HFF-Myc (cell line): ENCODE measurements at regions not wholly inside any gene's neighbourhood (a gene's known extent, or its start where the extent isn't known, plus 50 kb on each side); places are given as distances from the start of the nearest gene placed in this dataset.

ENCODE experiments used
- DNase-seq: peaks from one replicate; pipeline ENCODE4 v3.0.0-alpha.2; 2011; ENCODE audit warnings: low read depth; ENCODE audit errors: extremely low read depth
- H3K4me3 ChIP-seq: replicated peaks from 2 replicates; pipeline ENCODE4 v1.5.1; 2011; ENCODE audit warnings: low read depth, mild to moderate bottlenecking, control low read depth, low read length
- TF ChIP-seq, protein P1 (sequence below): IDR thresholded peaks from 2 replicates; pipeline ENCODE4 v1.5.1; 2012; ENCODE audit warnings: mild to moderate bottlenecking, low read depth, low read length, control low read depth; ENCODE audit errors: missing control alignments

DNA sequence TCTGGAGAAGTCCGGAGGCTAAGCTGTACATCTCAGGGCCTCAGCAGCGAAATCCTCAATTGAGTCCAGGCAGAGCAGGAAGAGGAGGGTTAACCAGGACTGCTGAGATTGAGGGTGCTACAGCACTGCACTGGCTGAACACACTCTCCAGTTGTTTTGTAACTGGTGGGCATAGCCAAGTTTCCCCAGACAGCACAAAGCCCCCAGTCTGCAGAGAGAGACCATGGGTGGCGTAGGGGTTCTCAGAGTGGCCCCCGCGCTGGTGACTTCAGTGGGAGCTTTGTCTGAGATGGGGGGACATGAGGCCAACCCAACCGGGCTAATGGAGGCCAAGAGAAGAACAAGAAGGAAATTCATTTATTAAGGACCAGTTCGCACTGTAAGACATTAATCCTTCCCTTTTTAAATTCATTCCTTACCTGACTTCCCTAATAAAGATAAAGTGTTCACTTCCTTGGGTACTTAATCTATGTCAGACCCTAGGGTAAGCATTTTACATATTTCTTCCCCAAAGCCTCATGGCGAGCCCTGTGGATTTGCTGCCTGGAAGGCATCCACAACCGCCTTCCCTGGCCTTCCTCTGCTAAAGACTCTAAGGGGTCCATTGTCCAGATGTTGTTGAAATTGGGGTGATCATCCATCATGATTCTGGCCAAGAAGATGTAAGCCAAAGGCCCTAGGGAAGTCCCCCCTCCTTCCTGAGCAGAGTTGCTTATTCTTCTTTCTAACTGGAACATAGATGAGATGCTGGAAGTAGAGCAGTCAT, 121.4 kb upstream of the CHST15 start:
- TF ChIP-seq, protein P1, sequence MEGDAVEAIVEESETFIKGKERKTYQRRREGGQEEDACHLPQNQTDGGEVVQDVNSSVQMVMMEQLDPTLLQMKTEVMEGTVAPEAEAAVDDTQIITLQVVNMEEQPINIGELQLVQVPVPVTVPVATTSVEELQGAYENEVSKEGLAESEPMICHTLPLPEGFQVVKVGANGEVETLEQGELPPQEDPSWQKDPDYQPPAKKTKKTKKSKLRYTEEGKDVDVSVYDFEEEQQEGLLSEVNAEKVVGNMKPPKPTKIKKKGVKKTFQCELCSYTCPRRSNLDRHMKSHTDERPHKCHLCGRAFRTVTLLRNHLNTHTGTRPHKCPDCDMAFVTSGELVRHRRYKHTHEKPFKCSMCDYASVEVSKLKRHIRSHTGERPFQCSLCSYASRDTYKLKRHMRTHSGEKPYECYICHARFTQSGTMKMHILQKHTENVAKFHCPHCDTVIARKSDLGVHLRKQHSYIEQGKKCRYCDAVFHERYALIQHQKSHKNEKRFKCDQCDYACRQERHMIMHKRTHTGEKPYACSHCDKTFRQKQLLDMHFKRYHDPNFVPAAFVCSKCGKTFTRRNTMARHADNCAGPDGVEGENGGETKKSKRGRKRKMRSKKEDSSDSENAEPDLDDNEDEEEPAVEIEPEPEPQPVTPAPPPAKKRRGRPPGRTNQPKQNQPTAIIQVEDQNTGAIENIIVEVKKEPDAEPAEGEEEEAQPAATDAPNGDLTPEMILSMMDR: no peak
- H3K4me3 ChIP-seq: no peak overlapping the region
- no peak for DNase-seq

DNA sequence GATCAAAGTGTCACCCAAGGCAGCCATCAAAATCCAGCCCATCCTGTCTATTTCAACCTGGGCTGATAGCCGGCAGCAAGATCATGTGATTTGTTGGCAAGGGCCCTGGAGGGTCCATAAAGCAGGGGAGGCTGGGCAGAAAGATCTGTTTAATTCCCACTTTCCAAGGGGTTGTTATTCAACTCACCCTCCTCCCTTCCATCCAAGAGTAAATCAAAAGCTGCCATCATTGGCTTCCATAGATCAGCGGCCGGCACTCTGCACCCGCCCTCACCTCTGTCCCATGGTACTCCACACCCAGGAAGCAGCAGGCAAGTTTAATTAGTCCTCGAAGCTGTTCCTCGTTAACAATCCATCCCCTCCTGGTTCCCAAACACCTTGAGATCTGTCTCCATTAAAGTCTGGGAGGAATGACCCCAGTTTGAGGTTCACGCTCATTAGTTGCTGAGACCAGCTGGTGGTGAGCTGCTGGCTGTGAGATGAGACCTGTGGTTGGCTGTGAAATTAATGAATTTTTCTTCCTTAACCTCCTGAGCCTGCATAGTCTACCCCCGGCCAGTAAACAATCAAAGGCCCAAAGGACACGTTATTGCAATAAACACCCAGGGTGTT, 120.6 kb upstream of the CHST15 start:
- TF ChIP-seq, protein P1: no peak
- no peak for DNase-seq
- no peak overlapping the region for H3K4me3 ChIP-seq

DNA sequence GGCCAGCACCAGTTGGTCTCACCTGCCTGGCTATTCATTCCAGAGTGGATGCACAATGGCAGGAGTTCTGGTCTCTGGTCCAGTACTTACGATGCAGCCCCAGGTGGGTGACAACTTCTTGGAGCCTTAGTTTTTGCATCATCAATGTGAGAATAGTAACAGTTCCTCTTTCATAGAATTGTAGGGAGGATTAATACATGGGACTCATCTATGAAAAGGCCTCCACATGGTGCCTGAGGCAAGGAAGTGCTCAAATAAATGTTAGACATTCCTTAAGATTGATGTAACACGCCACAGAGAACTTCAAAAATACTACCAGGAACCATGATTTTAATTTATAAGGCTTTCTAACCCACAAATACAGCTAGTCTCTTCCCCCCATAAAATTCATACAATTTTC, 120.1 kb upstream of the CHST15 start:
- TF ChIP-seq, protein P1: no peak
- H3K4me3 ChIP-seq: no peak overlapping the region
- DNase-seq: no peak

DNA sequence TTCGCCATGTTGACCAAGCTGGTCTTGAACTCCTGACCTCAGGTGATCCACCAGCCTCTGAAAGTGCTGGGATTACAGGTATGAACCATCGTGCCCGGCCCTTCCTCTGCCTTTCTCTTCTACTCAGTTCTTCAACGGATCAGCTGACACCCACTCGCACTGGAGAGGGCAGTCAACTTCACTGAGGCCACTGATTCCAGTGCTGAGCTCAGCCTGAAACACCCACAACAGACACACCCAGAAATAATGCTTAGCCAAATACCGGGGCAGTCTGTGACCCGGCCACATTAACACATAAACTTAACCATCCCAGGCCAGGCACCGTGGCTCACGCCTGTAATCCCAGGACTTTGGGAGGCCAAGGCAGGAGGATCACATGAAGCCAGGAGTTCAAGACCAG, 119.3 kb upstream of the CHST15 start:
- TF ChIP-seq, protein P1: no peak
- DNase-seq: no peak
- no peak overlapping the region for H3K4me3 ChIP-seq

DNA sequence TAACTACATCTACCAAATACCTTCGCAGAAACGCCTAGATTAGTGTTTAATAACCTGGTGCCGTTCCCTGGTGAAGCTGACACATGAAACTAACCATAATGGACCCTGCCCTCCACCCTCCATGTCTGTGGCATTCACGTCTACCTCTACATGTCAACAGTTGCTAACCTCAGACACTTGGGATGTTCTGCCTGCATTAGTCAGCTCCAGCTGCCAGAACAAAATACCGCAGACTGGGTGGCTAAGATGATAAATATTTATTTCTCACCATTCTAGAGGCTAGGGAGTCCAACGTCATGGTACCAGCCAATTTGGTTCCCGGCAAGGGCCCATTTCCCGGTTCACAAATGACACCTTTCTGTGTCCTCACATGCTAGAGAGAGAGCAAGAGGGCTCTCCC, 118.5 kb upstream of the CHST15 start:
- H3K4me3 ChIP-seq: no peak overlapping the region
- TF ChIP-seq, protein P1: no peak
- no peak for DNase-seq

DNA sequence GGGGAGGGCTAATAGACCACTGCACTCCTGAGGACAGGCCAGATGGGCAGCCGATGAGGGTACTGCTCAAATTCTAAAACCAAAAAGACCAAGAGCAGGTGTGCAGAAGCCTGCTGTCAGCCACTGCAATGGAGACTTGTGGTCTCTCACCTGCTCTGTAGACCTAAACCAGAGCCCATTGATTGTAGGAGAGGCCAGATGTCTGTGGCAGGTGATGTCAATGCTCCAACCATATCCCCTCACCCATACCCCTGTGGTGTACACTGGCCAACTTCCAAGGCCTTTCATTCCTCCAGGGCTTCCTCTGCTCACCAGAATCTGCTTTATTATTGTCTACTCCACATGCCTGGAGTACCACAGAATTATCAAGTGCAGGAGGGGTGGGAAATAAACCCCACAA, 116.9 kb upstream of the CHST15 start:
- TF ChIP-seq, protein P1: no peak
- no peak overlapping the region for H3K4me3 ChIP-seq
- DNase-seq: no peak
